ENCODE measurements at regions not wholly inside any gene's neighbourhood (a gene's known extent, or its start where the extent isn't known, plus 50 kb on each side); places are given as distances from the start of the nearest gene placed in this dataset.

DNA sequence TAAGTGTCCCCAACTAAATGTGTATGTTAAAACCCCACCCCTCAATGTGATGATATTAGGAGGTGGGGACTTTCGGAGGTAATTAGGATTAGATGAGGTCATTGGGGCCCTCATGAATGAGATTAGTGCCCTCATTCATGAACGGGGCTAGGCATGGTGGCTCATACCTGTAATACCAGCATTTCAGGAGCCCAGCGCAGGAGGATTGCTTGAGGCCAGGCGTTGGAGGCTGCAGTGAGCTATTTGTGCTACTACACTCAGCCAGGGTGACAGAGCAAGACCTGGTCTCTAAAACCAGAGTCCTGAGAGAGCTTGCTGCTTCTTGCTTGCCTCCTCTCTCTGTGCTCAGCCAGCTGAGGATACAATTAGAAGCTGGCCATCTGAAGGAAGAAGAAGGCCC is 62.1 kb upstream of the HSPA9 start:
- POLR2A ChIA-PET, result no interaction called here
- H3K4me3 ChIP-seq (ENCODE audit: low read depth, low read length, poor library complexity, severe bottlenecking), result no peak overlapping the region
- BruUV-seq (replicated peaks), result no TSS peak
- H3K9me3 ChIP-seq (ENCODE audit: low read length), result no peaks in the 10 kb centered on the region
- no peaks in the 10 kb centered on the region for H3K9me2 ChIP-seq (ENCODE audit: insufficient read depth, low read length)
- H3K36me3 ChIP-seq (ENCODE audit: insufficient read depth, low read length), result no peaks in the 10 kb centered on the region
- H2AFZ ChIP-seq (ENCODE audit: low read length), result no peak overlapping the region
- no peaks in the 10 kb centered on the region for H3K79me2 ChIP-seq (ENCODE audit: insufficient read depth, low read depth, low read length)
- H4K20me1 ChIP-seq (ENCODE audit: insufficient read depth, low read length), result no peaks in the 10 kb centered on the region
- no peaks in the 10 kb centered on the region for H3K4me1 ChIP-seq (ENCODE audit: insufficient read depth, low read length, poor library complexity, severe bottlenecking)
- CTCF ChIA-PET (ENCODE audit: unreplicated experiment), result no interaction called here
- H3K4me2 ChIP-seq (ENCODE audit: low read length), result no peak overlapping the region
- intact Hi-C loops (cut with micrococcal nuclease; ENCODE audit: unreplicated experiment), result no loop called here
- TF ChIP-seq, protein P1, sequence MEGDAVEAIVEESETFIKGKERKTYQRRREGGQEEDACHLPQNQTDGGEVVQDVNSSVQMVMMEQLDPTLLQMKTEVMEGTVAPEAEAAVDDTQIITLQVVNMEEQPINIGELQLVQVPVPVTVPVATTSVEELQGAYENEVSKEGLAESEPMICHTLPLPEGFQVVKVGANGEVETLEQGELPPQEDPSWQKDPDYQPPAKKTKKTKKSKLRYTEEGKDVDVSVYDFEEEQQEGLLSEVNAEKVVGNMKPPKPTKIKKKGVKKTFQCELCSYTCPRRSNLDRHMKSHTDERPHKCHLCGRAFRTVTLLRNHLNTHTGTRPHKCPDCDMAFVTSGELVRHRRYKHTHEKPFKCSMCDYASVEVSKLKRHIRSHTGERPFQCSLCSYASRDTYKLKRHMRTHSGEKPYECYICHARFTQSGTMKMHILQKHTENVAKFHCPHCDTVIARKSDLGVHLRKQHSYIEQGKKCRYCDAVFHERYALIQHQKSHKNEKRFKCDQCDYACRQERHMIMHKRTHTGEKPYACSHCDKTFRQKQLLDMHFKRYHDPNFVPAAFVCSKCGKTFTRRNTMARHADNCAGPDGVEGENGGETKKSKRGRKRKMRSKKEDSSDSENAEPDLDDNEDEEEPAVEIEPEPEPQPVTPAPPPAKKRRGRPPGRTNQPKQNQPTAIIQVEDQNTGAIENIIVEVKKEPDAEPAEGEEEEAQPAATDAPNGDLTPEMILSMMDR (conservative IDR thresholded peaks at IDR 0.05; ENCODE audit: low read length), result no peak
- no peak for TF ChIP-seq EZH2phosphoT487 (IDR thresholded peaks at IDR 0.05; ENCODE audit: borderline replicate concordance, low read depth, low read length)
- no peak for DNase-seq (ENCODE audit: low spot score)
- H3K27ac ChIP-seq (ENCODE audit: low read depth, low read length, poor library complexity, severe bottlenecking), result no peak overlapping the region

GRCh38 chr5:138636398-138636944 is 61.3 kb upstream of the HSPA9 start:
- no peaks in the 10 kb centered on the region for H3K9me3 ChIP-seq (ENCODE audit: low read length)
- no peak overlapping the region for H3K4me2 ChIP-seq (ENCODE audit: low read length)
- no peaks in the 10 kb centered on the region for H3K36me3 ChIP-seq (ENCODE audit: insufficient read depth, low read length)
- no TSS peak for BruUV-seq (replicated peaks)
- ChIA-PET POLR2A (no interaction called here), CTCF (ENCODE audit: unreplicated experiment) (no interaction called here)
- TF ChIP-seq, protein P1 (conservative IDR thresholded peaks at IDR 0.05; ENCODE audit: low read length), result no peak
- no peak for TF ChIP-seq EZH2phosphoT487 (IDR thresholded peaks at IDR 0.05; ENCODE audit: borderline replicate concordance, low read depth, low read length)
- H3K4me1 ChIP-seq (ENCODE audit: insufficient read depth, low read length, poor library complexity, severe bottlenecking), result no peaks in the 10 kb centered on the region
- no peak for DNase-seq (ENCODE audit: low spot score)
- no peaks in the 10 kb centered on the region for H4K20me1 ChIP-seq (ENCODE audit: insufficient read depth, low read length)
- H3K4me3 ChIP-seq (ENCODE audit: low read depth, low read length, poor library complexity, severe bottlenecking), result no peak overlapping the region
- H3K27ac ChIP-seq (ENCODE audit: low read depth, low read length, poor library complexity, severe bottlenecking), result no peak overlapping the region
- intact Hi-C loops (cut with micrococcal nuclease; ENCODE audit: unreplicated experiment), result no loop called here
- H2AFZ ChIP-seq (ENCODE audit: low read length), result no peak overlapping the region
- H3K9me2 ChIP-seq (ENCODE audit: insufficient read depth, low read length), result no peaks in the 10 kb centered on the region
- H3K79me2 ChIP-seq (ENCODE audit: insufficient read depth, low read depth, low read length), result no peaks in the 10 kb centered on the region

- ChIA-PET CTCF (ENCODE audit: unreplicated experiment) (no interaction called here), POLR2A (no interaction called here)
- no peaks in the 10 kb centered on the region for H3K9me3 ChIP-seq (ENCODE audit: low read length)
- no peak overlapping the region for H2AFZ ChIP-seq (ENCODE audit: low read length)
- no peaks in the 10 kb centered on the region for H3K9me2 ChIP-seq (ENCODE audit: insufficient read depth, low read length)
- H3K79me2 ChIP-seq (ENCODE audit: insufficient read depth, low read depth, low read length), result no peaks in the 10 kb centered on the region
- H3K4me1 ChIP-seq (ENCODE audit: insufficient read depth, low read length, poor library complexity, severe bottlenecking), result no peaks in the 10 kb centered on the region
- intact Hi-C loops (cut with micrococcal nuclease; ENCODE audit: unreplicated experiment), result no loop called here
- no peaks in the 10 kb centered on the region for H3K36me3 ChIP-seq (ENCODE audit: insufficient read depth, low read length)
- H3K4me2 ChIP-seq (ENCODE audit: low read length), result no peak overlapping the region
- no TSS peak for BruUV-seq (replicated peaks)
- no peak for DNase-seq (ENCODE audit: low spot score)
- no peak overlapping the region for H3K4me3 ChIP-seq (ENCODE audit: low read depth, low read length, poor library complexity, severe bottlenecking)
- H4K20me1 ChIP-seq (ENCODE audit: insufficient read depth, low read length), result no peaks in the 10 kb centered on the region
- no peak overlapping the region for H3K27ac ChIP-seq (ENCODE audit: low read depth, low read length, poor library complexity, severe bottlenecking)
- no peak for TF ChIP-seq EZH2phosphoT487 (IDR thresholded peaks at IDR 0.05; ENCODE audit: borderline replicate concordance, low read depth, low read length)
- TF ChIP-seq, protein P1 (conservative IDR thresholded peaks at IDR 0.05; ENCODE audit: low read length), result no peak
Observed at GRCh38 chr5:138635708-138636107, 60.5 kb upstream of the HSPA9 start.

All from OCI-LY7 (cell line).